Peyer's patch (tissue), 4 donors: ENCODE measurements at regions not wholly inside any gene's neighbourhood (a gene's known extent, or its start where the extent isn't known, plus 50 kb on each side); places are given as distances from the start of the nearest gene placed in this dataset.

Source experiments
- POLR2A ChIP-seq, 2 donors: fragments of 450-650 bp; IDR thresholded peaks; one replicate each; pipeline ENCODE4 v1.5.1; 2017; ENCODE audit warnings: antibody characterized with exemption in 2 of 2, mild to moderate bottlenecking in 2 of 2, moderate library complexity in 2 of 2
- TF ChIP-seq, protein P1 (sequence below), 6 experiments: fragments of 450-650 bp in 4 of 6; fragments of 200-600 bp in 2 of 6; sonication (generic) in 1 of 6; IDR thresholded peaks; one replicate each; pipeline ENCODE4 v1.5.1; 2017 to 2019; ENCODE audit warnings: antibody characterized with exemption in 6 of 6, mild to moderate bottlenecking in 3 of 6, moderate library complexity in 1 of 6

DNA sequence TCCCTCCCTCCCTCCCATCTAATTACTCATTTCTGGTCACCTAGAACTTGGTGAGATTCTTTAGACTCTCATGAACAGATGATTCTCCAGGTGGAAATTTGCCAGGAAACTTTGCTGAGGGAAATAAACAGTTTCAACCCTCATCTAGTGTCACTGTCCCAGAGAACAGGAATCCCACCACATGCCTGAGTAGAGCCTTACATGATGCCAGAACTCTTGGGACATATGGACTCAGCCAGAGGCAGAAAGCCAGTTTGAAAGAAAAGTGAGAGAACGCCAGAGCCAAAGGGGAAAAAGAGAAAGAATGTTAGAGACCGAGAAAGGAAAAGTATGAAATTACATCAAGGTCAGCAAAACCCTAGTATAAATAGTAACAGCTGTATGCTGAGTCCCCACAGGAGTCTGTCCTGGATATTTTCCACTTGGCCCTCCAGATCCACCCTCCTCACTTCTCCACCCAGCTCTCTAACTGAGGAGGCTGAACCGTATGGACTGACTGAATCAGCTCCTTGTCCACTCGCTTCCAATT lies 127.5 kb upstream of the COL21A1 start:
- TF ChIP-seq, protein P1, sequence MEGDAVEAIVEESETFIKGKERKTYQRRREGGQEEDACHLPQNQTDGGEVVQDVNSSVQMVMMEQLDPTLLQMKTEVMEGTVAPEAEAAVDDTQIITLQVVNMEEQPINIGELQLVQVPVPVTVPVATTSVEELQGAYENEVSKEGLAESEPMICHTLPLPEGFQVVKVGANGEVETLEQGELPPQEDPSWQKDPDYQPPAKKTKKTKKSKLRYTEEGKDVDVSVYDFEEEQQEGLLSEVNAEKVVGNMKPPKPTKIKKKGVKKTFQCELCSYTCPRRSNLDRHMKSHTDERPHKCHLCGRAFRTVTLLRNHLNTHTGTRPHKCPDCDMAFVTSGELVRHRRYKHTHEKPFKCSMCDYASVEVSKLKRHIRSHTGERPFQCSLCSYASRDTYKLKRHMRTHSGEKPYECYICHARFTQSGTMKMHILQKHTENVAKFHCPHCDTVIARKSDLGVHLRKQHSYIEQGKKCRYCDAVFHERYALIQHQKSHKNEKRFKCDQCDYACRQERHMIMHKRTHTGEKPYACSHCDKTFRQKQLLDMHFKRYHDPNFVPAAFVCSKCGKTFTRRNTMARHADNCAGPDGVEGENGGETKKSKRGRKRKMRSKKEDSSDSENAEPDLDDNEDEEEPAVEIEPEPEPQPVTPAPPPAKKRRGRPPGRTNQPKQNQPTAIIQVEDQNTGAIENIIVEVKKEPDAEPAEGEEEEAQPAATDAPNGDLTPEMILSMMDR (IDR thresholded peaks at IDR 0.05), result no peak
- no peak for TF ChIP-seq POLR2A (IDR thresholded peaks at IDR 0.05)
